GM10266 (cell line): ENCODE measurements at regions not wholly inside any gene's neighbourhood (a gene's known extent, or its start where the extent isn't known, plus 50 kb on each side); places are given as distances from the start of the nearest gene placed in this dataset.

ENCODE experiments used
- DNase-seq: peaks from one replicate; pipeline ENCODE4 v3.0.0; 2012; ENCODE audit errors: extremely low spot score
- CTCF ChIP-seq: IDR thresholded peaks from 2 replicates; pipeline ENCODE4 v1.5.1; 2012; ENCODE audit warnings: mild to moderate bottlenecking, low read depth; ENCODE audit not compliant: control insufficient read depth, insufficient read depth; ENCODE audit errors: missing control alignments

GRCh38 chr2:8528863-8529262, 153.0 kb upstream of the ID2 start:
- no peak for TF ChIP-seq CTCF
- no peak for DNase-seq

- DNase-seq: no peak
- TF ChIP-seq CTCF: no peak
Observed at GRCh38 chr2:8529706-8530277, 152.1 kb upstream of the ID2 start.

- TF ChIP-seq CTCF: no peak
- DNase-seq: no peak
Observed at GRCh38 chr2:8531481-8531880, 150.4 kb upstream of the ID2 start.

- no peak for TF ChIP-seq CTCF
- DNase-seq: no peak
Observed at GRCh38 chr2:8532438-8532837, 149.4 kb upstream of the ID2 start.

- no peak for DNase-seq
- TF ChIP-seq CTCF: no peak
Observed at GRCh38 chr2:8533923-8534322, 147.9 kb upstream of the ID2 start.

GRCh38 chr2:8534386-8534728, 147.5 kb upstream of the ID2 start:
- DNase-seq: no peak
- TF ChIP-seq CTCF: no peak

- TF ChIP-seq CTCF: no peak
Observed at GRCh38 chr2:8534729-8535468, 147.0 kb upstream of the ID2 start.

More at GRCh38 chr2:8534729-8535468, 147.0 kb upstream of the ID2 start:
- no peak for DNase-seq
